ENCODE measurements at regions not wholly inside any gene's neighbourhood (a gene's known extent, or its start where the extent isn't known, plus 50 kb on each side); places are given as distances from the start of the nearest gene placed in this dataset.

DNA sequence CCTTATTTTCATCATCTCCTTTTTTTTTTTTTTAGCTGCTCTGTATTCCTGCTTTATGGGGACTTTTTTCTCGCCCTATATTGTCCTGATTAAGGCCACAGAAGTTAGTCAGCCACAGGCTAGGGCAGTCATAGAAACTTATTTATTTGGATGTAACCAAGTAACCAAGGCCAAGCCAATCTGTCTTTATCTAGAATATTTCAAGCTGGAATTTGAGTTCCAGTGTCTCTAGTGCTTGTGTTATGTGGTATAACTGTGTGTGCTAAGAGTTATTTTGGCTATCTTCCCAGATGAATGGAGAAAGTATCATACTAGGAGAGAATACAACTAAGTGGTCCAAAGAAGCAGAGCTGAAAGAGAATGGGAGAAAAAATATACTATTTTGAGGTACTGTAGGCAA is 751.5 kb downstream of the CBLN4 start:
- TF ChIP-seq CTCF (IDR thresholded peaks at IDR 0.05 in 8 of 11, conservative IDR thresholded peaks at IDR 0.05 in 3 of 11) (no peak), POLR2A (IDR thresholded peaks at IDR 0.05) (no peak), POLR2AphosphoS5 (IDR thresholded peaks at IDR 0.05) (no peak)

All from spleen (tissue), 7 donors.